Ishikawa (cell line): ENCODE measurements at regions not wholly inside any gene's neighbourhood (a gene's known extent, or its start where the extent isn't known, plus 50 kb on each side); places are given as distances from the start of the nearest gene placed in this dataset.

ENCODE experiments used
- CEBPB ChIP-seq: IDR thresholded peaks from 2 replicates; pipeline ENCODE4 v1.6.1; 2012
- CREB1 ChIP-seq: IDR thresholded peaks from 2 replicates; pipeline ENCODE4 v1.6.1; 2012; ENCODE audit warnings: low read depth
- EGR1 ChIP-seq: IDR thresholded peaks from 2 replicates; pipeline ENCODE4 v1.6.1; 2012
- EP300 ChIP-seq: IDR thresholded peaks from 2 replicates; pipeline ENCODE4 v1.6.1; 2012; ENCODE audit warnings: borderline replicate concordance
- FOXM1 ChIP-seq: IDR thresholded peaks from 2 replicates; pipeline ENCODE4 v1.6.1; 2012; ENCODE audit warnings: low read depth, borderline replicate concordance
- MAX ChIP-seq: IDR thresholded peaks from 2 replicates; pipeline ENCODE4 v1.6.1; 2012
- NFIC ChIP-seq: IDR thresholded peaks from 2 replicates; pipeline ENCODE4 v1.6.1; 2012
- RAD21 ChIP-seq: IDR thresholded peaks from 2 replicates; pipeline ENCODE4 v1.6.1; 2012; ENCODE audit warnings: low read depth
- TAF1 ChIP-seq: IDR thresholded peaks from 2 replicates; pipeline ENCODE4 v1.6.1; 2012; ENCODE audit warnings: low read depth, mild to moderate bottlenecking
- TCF12 ChIP-seq: IDR thresholded peaks from 2 replicates; pipeline ENCODE4 v1.6.1; 2012; ENCODE audit warnings: low read depth
- TEAD4 ChIP-seq: IDR thresholded peaks from 2 replicates; pipeline ENCODE4 v1.6.1; 2012
- YY1 ChIP-seq: IDR thresholded peaks from 2 replicates; pipeline ENCODE4 v1.6.1; 2012; ENCODE audit warnings: low read depth
- ZBTB7A ChIP-seq: IDR thresholded peaks from 2 replicates; pipeline ENCODE4 v1.6.1; 2012; ENCODE audit warnings: low read depth
- TF ChIP-seq, protein P1 (sequence below): IDR thresholded peaks from 2 replicates; pipeline ENCODE4 v1.6.1; 2012
- TF ChIP-seq, protein P2 (sequence below): IDR thresholded peaks from 2 replicates; pipeline ENCODE4 v1.6.1; 2012; ENCODE audit warnings: low read depth, mild to moderate bottlenecking

DNA sequence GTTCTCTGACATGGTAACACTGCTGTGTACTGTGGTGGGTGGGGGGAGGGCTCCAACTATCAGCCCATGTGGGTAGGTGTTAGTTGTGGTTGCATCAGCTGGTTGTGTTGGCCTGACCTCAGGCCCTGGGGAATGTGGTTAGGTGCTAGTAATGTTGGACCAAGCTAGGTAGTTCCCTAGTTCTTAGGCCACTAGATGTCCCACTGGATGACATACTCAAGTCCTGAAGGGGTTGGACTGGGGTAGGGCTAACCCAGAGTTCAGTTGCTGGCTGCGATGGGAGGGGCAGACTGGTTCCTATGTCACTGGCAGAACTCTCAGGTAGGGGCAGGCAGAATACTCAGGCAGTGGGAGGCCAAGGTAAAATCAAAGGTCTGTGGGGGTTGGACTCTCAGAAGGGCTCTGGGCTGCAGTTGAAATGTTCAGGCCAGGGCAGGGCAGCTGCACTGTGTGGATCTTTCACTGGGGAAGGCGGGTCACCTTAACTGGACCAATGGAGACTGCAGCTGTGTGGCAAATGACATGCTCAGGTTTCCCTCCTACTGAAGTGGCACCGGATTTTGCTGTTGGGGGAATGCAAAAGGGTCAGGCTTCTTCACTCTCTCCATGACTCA is 870.7 kb downstream of the LRRIQ3 start:
- TF ChIP-seq, protein P1, sequence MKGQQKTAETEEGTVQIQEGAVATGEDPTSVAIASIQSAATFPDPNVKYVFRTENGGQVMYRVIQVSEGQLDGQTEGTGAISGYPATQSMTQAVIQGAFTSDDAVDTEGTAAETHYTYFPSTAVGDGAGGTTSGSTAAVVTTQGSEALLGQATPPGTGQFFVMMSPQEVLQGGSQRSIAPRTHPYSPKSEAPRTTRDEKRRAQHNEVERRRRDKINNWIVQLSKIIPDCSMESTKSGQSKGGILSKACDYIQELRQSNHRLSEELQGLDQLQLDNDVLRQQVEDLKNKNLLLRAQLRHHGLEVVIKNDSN = no peak
- TF ChIP-seq CREB1 (no peak), NFIC (no peak), FOXM1 (no peak), EGR1 (no peak), TEAD4 (no peak), ZBTB7A (no peak), YY1 (no peak), MAX (no peak), TAF1 (no peak), EP300 (no peak), TCF12 (no peak), CEBPB (no peak), RAD21 (no peak)
- TF ChIP-seq, protein P2, sequence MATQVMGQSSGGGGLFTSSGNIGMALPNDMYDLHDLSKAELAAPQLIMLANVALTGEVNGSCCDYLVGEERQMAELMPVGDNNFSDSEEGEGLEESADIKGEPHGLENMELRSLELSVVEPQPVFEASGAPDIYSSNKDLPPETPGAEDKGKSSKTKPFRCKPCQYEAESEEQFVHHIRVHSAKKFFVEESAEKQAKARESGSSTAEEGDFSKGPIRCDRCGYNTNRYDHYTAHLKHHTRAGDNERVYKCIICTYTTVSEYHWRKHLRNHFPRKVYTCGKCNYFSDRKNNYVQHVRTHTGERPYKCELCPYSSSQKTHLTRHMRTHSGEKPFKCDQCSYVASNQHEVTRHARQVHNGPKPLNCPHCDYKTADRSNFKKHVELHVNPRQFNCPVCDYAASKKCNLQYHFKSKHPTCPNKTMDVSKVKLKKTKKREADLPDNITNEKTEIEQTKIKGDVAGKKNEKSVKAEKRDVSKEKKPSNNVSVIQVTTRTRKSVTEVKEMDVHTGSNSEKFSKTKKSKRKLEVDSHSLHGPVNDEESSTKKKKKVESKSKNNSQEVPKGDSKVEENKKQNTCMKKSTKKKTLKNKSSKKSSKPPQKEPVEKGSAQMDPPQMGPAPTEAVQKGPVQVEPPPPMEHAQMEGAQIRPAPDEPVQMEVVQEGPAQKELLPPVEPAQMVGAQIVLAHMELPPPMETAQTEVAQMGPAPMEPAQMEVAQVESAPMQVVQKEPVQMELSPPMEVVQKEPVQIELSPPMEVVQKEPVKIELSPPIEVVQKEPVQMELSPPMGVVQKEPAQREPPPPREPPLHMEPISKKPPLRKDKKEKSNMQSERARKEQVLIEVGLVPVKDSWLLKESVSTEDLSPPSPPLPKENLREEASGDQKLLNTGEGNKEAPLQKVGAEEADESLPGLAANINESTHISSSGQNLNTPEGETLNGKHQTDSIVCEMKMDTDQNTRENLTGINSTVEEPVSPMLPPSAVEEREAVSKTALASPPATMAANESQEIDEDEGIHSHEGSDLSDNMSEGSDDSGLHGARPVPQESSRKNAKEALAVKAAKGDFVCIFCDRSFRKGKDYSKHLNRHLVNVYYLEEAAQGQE = no peak

DNA sequence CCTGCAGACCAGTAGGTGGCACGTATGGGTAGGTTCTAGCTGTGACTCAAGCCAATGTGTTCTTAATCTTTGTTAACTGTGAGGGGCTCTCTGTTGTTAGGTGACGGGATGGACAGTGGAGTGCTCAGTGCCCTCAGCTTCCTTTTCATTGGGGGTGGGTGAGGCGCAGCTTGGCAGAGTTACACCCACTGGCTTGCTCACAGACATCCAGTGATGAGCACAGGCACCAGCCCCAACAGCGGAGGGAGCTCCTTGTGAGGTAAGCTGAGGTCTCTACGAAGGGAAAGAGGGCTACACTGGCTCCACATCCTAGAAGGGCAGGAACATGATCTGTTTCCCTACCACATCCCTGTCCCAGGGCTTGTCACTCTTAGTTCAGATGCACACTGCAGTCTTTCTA is 871.3 kb downstream of the LRRIQ3 start:
- TF ChIP-seq ZBTB7A (no peak), EGR1 (no peak), RAD21 (no peak), FOXM1 (no peak), TEAD4 (no peak), NFIC (no peak), YY1 (no peak), CEBPB (no peak), EP300 (no peak), MAX (no peak), TAF1 (no peak), CREB1 (no peak), TCF12 (no peak)
- TF ChIP-seq, protein P2 = no peak
- TF ChIP-seq, protein P1 = no peak

DNA sequence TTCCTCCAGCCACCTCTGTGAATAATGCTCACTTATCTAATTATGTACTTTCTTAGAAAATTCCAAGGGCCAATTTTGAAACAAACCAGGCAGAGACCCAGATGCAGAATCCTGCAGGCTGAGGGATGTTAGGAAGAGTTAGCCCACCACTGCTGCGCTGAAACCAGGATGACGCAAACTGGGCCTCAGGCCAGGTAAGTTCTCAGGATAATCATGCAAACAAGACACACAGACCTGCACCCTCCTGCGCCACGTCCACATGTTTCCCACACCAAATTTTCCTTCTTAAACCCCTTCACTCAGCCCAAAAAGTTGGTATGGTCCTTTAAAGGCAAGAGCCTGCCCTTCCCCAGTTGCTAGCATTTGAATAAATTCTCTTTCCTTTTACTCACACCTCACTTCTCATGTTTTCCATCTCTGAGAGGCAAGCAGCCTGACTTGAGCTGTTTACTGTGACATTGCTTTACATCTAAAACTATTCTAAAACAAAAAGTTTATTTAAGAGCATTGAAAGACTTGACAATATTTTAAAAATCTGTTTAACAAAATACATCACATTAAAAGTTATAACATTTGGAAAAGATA is 887.1 kb downstream of the LRRIQ3 start:
- no peak for TF ChIP-seq TCF12

DNA sequence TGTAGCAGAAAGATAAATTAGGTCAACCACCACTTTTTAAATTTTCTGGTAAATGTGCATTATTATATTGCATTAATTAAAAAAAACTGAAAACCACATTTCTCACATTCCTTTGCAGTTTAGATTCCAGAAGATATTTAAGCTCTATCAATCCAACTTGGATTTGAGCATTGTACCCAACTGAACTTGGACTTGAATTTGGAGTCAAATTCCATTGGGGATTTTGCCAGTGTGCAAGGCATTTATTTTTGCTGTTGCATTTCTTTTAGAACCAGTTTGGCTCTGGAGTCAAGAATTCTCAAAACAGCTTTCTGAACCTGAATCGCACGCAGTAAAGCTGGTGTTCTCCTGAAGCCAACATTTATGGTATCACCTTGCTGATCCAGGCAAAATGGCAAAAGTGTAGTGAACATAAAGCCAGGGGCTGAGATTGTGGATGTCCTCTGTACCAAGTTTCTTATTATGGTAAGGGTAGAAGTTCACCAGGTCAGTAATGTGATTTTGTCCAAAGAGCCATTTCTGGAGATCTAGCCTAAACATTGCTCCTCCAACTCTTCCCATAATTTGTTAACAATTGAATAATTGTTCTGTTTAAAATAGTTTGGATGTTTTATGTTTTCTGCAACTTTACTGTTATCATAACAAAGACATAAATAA is 890.9 kb downstream of the LRRIQ3 start:
- TF ChIP-seq EP300 = no peak
- no peak for TF ChIP-seq FOXM1
- TF ChIP-seq EGR1 = no peak
- no peak for TF ChIP-seq NFIC
- no peak for TF ChIP-seq CEBPB
- no peak for TF ChIP-seq ZBTB7A
- TF ChIP-seq TAF1 = no peak
- no peak for TF ChIP-seq TCF12
- TF ChIP-seq TEAD4 = no peak
- no peak for TF ChIP-seq YY1
- TF ChIP-seq, protein P1 = no peak
- TF ChIP-seq MAX = no peak
- TF ChIP-seq RAD21 = no peak
- TF ChIP-seq, protein P2 = no peak
